SK-N-SH treated with all-trans-retinoic acid at 6 μM for 48 hours (cell line): ENCODE measurements at regions not wholly inside any gene's neighbourhood (a gene's known extent, or its start where the extent isn't known, plus 50 kb on each side); places are given as distances from the start of the nearest gene placed in this dataset.
"Not testable (repeated sequence)": the region's sequence is repeated elsewhere in the genome, so short reads cannot be mapped to it uniquely, and the experiment has no call there.

Experiments
- ATAC-seq: fragments of 200-7000 bp; cut with Tn5 transposase; 3 replicates; pipeline ENCODE4 v1.9.1; 2020; ENCODE audit warnings: mild to moderate bottlenecking, moderate library complexity
- ARNTL ChIP-seq: fragments of 450-650 bp; formaldehyde crosslinking; IDR thresholded peaks from 2 replicates; pipeline ENCODE4 v1.5.0; 2020; ENCODE audit warnings: low read depth, mild to moderate bottlenecking, moderate library complexity, borderline replicate concordance
- BACH2 ChIP-seq: fragments of 250-450 bp; sonication (Bioruptor Pico); IDR thresholded peaks from 2 replicates; pipeline ENCODE4 v1.9.0; 2021; ENCODE audit warnings: mild to moderate bottlenecking, borderline replicate concordance
- GLIS3 ChIP-seq: fragments of 250-450 bp; sonication (Bioruptor Pico); IDR thresholded peaks from 2 replicates; pipeline ENCODE4 v1.5.0; 2020; ENCODE audit warnings: mild to moderate bottlenecking, moderate library complexity
- ISL1 ChIP-seq: fragments of 250-450 bp; sonication (Bioruptor Pico); IDR thresholded peaks from 2 replicates; pipeline ENCODE4 v2.1.2; 2022; ENCODE audit warnings: mild to moderate bottlenecking, moderate library complexity
- OSR1 ChIP-seq: fragments of 250-450 bp; sonication (Bioruptor Pico); IDR thresholded peaks from 2 replicates; pipeline ENCODE4 v1.8.0; 2022; ENCODE audit warnings: moderate library complexity, mild to moderate bottlenecking, inconsistent platforms
- SNAI2 ChIP-seq: fragments of 250-450 bp; sonication (Bioruptor Pico); IDR thresholded peaks from 2 replicates; pipeline ENCODE4 v1.5.0; 2020; ENCODE audit warnings: mild to moderate bottlenecking, moderate library complexity
- TCF4 ChIP-seq: fragments of 250-450 bp; sonication (Bioruptor Pico); IDR thresholded peaks from 2 replicates; pipeline ENCODE4 v1.8.0; 2021; ENCODE audit warnings: mild to moderate bottlenecking, moderate library complexity, borderline replicate concordance
- ZFP3 ChIP-seq: fragments of 250-450 bp; sonication (Bioruptor Pico); IDR thresholded peaks from 2 replicates; pipeline ENCODE4 v1.5.0; 2020; ENCODE audit warnings: mild to moderate bottlenecking, moderate library complexity
- ZFP30 ChIP-seq: fragments of 450-650 bp; formaldehyde crosslinking; IDR thresholded peaks from 2 replicates; pipeline ENCODE4 v1.5.0; 2022; ENCODE audit warnings: mild to moderate bottlenecking, moderate library complexity
- ZNF565 ChIP-seq: fragments of 450-650 bp; formaldehyde crosslinking; conservative IDR thresholded peaks from 2 replicates; pipeline ENCODE4 v1.5.0; 2020; ENCODE audit warnings: low read depth, mild to moderate bottlenecking, moderate library complexity
- ZNF70 ChIP-seq: fragments of 450-650 bp; formaldehyde crosslinking; IDR thresholded peaks from 2 replicates; pipeline ENCODE4 v1.5.0; 2020; ENCODE audit warnings: mild to moderate bottlenecking, moderate library complexity
- ZNF8 ChIP-seq: fragments of 450-650 bp; formaldehyde crosslinking; IDR thresholded peaks from 2 replicates; pipeline ENCODE4 v1.5.0; 2020; ENCODE audit warnings: mild to moderate bottlenecking, moderate library complexity
- TF ChIP-seq, protein P1 (sequence below): fragments of 250-450 bp; sonication (Bioruptor Pico); IDR thresholded peaks from 2 replicates; pipeline ENCODE4 v1.8.0; 2020; ENCODE audit warnings: mild to moderate bottlenecking, moderate library complexity, borderline replicate concordance
- TF ChIP-seq, protein P2 (sequence below): fragments of 250-450 bp; sonication (Bioruptor Pico); IDR thresholded peaks from 2 replicates; pipeline ENCODE4 v1.5.1; 2021; ENCODE audit warnings: mild to moderate bottlenecking, moderate library complexity
- TF ChIP-seq, protein P3 (sequence below): fragments of 250-450 bp; sonication (Bioruptor Pico); IDR thresholded peaks from 2 replicates; pipeline ENCODE4 v1.8.0; 2021; ENCODE audit warnings: low read depth, mild to moderate bottlenecking, moderate library complexity, borderline replicate concordance
- TF ChIP-seq, protein P4 (sequence below): fragments of 250-450 bp; sonication (Bioruptor Pico); IDR thresholded peaks from 2 replicates; pipeline ENCODE4 v1.5.1; 2020; ENCODE audit warnings: low read depth, mild to moderate bottlenecking, moderate library complexity

DNA sequence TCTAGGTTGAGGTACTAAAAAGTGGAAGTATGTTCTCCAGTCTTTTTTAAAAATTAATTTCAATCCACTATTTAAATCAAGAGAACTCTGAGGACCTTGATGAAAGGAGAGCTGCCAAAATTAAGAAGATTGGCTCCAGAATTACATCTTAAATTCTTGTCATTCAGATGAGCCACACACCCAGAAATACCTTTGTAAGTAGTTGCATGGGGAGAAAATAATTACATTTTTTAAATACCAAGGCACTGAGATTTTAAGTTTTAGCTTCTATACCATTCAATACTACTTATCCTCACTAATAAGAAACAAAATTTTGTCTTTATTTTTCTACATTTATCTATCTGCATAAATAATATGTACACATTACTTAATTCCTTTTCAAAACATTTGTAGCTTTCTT, 1132.8 kb downstream of the OTOL1 start:
- TF ChIP-seq TCF4 (CRISPR knock-in tag), result no peak
- TF ChIP-seq ISL1 (CRISPR knock-in tag), result peak; percentile 34; the same call in 1 of the 2 replicates
- no peak for ATAC-seq

DNA sequence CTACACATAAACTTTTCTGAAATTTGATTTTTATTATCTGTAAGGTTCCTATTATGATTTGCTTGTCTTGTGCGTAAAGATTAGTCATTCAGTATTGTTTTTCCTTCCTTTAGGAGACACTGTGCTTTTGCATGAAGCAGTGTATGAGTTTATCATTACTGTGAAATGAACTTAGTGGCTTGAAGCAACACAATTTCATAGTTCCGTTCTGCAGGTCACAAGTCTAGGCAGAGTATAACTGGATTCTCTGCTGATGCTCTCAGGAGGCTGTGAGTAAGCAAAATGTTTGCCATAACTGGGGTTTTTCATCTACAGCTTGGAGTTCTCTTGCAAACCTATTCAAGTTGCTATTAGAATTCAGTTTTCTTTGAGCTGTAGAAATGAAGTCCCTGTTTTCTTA, 1136.1 kb downstream of the OTOL1 start:
- TF ChIP-seq BACH2 (CRISPR knock-in tag) (no peak), ZNF8 (CRISPR knock-in tag) (no peak), ZNF565 (CRISPR knock-in tag) (no peak), GLIS3 (CRISPR knock-in tag) (no peak), ARNTL (CRISPR knock-in tag) (no peak), SNAI2 (CRISPR knock-in tag) (no peak), TCF4 (CRISPR knock-in tag) (no peak), ZFP30 (CRISPR knock-in tag) (no peak)
- TF ChIP-seq, protein P1, sequence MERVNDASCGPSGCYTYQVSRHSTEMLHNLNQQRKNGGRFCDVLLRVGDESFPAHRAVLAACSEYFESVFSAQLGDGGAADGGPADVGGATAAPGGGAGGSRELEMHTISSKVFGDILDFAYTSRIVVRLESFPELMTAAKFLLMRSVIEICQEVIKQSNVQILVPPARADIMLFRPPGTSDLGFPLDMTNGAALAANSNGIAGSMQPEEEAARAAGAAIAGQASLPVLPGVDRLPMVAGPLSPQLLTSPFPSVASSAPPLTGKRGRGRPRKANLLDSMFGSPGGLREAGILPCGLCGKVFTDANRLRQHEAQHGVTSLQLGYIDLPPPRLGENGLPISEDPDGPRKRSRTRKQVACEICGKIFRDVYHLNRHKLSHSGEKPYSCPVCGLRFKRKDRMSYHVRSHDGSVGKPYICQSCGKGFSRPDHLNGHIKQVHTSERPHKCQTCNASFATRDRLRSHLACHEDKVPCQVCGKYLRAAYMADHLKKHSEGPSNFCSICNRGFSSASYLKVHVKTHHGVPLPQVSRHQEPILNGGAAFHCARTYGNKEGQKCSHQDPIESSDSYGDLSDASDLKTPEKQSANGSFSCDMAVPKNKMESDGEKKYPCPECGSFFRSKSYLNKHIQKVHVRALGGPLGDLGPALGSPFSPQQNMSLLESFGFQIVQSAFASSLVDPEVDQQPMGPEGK, result no peak
- TF ChIP-seq, protein P2, sequence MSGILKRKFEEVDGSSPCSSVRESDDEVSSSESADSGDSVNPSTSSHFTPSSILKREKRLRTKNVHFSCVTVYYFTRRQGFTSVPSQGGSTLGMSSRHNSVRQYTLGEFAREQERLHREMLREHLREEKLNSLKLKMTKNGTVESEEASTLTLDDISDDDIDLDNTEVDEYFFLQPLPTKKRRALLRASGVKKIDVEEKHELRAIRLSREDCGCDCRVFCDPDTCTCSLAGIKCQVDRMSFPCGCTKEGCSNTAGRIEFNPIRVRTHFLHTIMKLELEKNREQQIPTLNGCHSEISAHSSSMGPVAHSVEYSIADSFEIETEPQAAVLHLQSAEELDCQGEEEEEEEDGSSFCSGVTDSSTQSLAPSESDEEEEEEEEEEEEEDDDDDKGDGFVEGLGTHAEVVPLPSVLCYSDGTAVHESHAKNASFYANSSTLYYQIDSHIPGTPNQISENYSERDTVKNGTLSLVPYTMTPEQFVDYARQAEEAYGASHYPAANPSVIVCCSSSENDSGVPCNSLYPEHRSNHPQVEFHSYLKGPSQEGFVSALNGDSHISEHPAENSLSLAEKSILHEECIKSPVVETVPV (CRISPR knock-in tag), result no peak
- TF ChIP-seq, all 23 proteins: peak for 0
- no peak for ATAC-seq

DNA sequence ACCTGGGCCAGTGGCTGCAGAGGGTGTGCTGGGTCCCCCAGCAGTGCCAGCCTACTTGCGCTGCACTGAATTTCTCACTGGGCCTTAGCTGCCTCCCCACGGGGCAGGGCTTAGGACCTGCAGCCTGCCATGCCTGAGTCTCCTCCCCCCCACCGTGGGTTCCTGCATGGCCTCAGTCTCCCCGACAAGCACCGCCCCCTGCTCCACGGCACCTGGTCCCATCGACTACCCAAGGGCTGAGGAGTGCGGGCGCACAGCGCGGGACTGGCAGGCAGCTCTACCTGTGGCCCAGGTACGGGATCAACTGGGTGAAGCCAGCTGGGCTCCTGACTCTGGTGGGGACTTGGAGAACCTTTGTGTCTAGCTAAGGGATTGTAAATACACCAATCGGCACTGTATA, 1143.6 kb downstream of the OTOL1 start:
- ATAC-seq, result not testable (repeated sequence)

DNA sequence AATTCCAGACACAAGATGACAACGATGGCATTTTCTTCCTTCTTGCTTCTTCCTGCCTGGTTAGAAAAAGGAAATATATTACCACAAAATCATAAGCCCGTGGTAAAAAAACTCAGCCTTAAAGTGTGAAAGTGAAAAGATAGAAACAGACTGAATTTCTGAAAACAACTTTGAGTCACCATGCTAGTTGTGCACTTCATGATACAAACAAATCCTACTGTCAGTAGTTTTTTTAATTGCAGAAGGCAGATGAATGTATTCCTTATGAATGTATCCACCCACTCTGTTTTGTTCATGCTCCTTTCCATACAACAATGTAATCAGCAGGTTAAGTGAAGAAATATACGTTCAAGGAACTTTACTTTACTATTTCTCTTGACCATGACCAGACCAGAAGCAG, 1144.7 kb downstream of the OTOL1 start:
- TF ChIP-seq ZNF8 (CRISPR knock-in tag) (no peak), SNAI2 (CRISPR knock-in tag) (no peak), ISL1 (CRISPR knock-in tag) (no peak), TCF4 (CRISPR knock-in tag) (no peak), ZFP3 (CRISPR knock-in tag) (no peak), ZFP30 (CRISPR knock-in tag) (no peak), OSR1 (CRISPR knock-in tag) (no peak)
- no peak for ATAC-seq

DNA sequence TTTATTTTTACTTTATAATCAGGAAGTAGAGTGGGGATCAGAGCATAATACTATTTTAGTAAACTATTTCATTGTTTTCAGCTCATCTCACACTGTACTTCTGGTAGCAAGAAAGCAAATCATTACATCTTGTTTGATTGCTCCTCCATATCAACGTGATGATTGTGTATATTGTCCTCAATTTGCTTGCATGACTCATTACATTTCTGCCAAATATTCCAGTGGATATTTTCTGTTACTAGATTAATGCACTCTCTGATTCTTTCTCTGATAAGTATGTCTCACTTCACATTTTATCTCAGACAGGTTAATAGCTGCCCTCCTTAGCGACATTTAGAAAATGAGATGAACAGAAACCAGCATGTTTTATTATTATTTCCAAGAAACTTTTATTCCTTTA, 1145.3 kb downstream of the OTOL1 start:
- TF ChIP-seq ZNF70 (no peak), ISL1 (CRISPR knock-in tag) (peak; percentile 91)
- ATAC-seq, result peak; percentile 66

DNA sequence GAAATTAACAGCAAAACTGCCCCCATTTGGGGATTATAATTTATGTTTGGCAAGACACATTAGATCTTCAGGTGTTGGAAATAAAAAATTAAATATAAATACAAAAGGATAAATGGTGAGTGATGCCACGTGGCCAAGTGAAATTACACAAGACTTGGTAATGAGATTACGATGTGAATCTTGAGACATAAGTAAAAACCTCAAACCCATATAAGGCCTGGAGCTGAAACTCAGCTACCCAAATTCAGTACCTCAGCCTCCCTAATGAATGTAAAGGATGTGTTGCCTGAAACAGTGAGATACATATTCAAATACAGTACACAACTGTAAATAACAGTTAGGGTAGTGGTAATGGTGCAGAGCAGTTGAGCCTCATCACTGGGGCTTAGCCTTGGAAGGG, 1146.6 kb downstream of the OTOL1 start:
- TF ChIP-seq ZFP30 (CRISPR knock-in tag) (no peak), ZFP3 (CRISPR knock-in tag) (no peak)
- TF ChIP-seq, protein P2 (CRISPR knock-in tag), result no peak
- TF ChIP-seq, protein P3, sequence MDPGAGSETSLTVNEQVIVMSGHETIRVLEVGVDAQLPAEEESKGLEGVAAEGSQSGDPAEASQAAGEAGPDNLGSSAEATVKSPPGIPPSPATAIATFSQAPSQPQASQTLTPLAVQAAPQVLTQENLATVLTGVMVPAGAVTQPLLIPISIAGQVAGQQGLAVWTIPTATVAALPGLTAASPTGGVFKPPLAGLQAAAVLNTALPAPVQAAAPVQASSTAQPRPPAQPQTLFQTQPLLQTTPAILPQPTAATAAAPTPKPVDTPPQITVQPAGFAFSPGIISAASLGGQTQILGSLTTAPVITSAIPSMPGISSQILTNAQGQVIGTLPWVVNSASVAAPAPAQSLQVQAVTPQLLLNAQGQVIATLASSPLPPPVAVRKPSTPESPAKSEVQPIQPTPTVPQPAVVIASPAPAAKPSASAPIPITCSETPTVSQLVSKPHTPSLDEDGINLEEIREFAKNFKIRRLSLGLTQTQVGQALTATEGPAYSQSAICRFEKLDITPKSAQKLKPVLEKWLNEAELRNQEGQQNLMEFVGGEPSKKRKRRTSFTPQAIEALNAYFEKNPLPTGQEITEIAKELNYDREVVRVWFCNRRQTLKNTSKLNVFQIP, result no peak
- no peak for ATAC-seq

DNA sequence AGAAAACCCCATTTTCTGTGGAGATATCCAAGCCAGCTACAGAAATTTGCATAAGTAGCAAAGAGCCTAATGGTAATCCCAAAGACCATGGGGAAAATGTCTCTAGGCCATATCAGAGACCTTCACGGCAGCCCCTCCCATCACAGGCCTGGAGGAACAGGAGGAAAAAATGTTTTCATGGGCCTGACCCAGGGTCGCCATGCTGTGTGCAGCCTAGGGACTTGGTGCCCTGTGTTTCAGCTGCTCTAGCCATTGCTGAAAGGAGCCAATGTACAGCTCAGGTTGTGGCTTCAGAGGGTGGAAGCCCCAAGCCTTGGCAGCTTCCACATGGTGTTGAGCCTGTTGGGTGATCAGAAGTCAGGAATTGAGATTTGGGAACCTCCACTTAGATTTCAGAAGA, 1150.7 kb downstream of the OTOL1 start:
- no peak for ATAC-seq
- no peak for TF ChIP-seq BACH2 (CRISPR knock-in tag)
- no peak for TF ChIP-seq ZFP3 (CRISPR knock-in tag)
- TF ChIP-seq, protein P4, sequence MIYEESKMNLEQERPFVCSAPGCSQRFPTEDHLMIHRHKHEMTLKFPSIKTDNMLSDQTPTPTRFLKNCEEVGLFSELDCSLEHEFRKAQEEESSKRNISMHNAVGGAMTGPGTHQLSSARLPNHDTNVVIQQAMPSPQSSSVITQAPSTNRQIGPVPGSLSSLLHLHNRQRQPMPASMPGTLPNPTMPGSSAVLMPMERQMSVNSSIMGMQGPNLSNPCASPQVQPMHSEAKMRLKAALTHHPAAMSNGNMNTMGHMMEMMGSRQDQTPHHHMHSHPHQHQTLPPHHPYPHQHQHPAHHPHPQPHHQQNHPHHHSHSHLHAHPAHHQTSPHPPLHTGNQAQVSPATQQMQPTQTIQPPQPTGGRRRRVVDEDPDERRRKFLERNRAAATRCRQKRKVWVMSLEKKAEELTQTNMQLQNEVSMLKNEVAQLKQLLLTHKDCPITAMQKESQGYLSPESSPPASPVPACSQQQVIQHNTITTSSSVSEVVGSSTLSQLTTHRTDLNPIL (CRISPR knock-in tag), result no peak
- no peak for TF ChIP-seq ZFP30 (CRISPR knock-in tag)
- TF ChIP-seq, protein P3, result no peak
- TF ChIP-seq, protein P2 (CRISPR knock-in tag), result no peak
- no peak for TF ChIP-seq ZNF70
- TF ChIP-seq, protein P1, result no peak
- TF ChIP-seq GLIS3 (CRISPR knock-in tag), result no peak
